ENCODE measurements at regions not wholly inside any gene's neighbourhood (a gene's known extent, or its start where the extent isn't known, plus 50 kb on each side); places are given as distances from the start of the nearest gene placed in this dataset.
"Not testable (repeated sequence)": the region's sequence is repeated elsewhere in the genome, so short reads cannot be mapped to it uniquely, and the experiment has no call there.

DNA sequence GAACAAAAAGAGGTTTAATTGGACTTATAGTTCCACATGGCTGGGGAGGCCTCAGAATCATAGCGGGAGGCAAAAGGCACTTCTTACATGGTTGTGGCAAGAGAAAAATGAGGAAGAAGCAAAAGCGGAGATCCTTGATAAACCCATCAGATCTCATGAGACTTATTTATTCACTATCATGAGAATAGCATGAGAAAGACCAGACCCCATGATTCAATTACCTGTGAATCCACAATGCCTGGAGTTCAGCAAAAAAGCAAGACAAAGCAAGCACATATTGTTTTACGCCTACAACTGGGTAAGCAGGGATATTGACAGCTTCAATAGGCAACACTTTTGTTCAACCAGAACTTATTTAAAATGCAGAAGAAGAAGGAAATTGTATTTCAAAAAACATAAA, 218.2 kb downstream of the RPL10L start:
- Histone ChIP-seq H3K4me1 (no peaks in the 10 kb centered on the region), H3K9me3 (no peaks in the 10 kb centered on the region), H3K27ac (no peak overlapping the region), H3K4me3 (no peak overlapping the region), H3K27me3 (no peaks in the 10 kb centered on the region), H3K36me3 (no peaks in the 10 kb centered on the region)
- intact Hi-C loops (cut with DNase I) = no loop called here
- DNase-seq = no peak
- TF ChIP-seq, protein P1, sequence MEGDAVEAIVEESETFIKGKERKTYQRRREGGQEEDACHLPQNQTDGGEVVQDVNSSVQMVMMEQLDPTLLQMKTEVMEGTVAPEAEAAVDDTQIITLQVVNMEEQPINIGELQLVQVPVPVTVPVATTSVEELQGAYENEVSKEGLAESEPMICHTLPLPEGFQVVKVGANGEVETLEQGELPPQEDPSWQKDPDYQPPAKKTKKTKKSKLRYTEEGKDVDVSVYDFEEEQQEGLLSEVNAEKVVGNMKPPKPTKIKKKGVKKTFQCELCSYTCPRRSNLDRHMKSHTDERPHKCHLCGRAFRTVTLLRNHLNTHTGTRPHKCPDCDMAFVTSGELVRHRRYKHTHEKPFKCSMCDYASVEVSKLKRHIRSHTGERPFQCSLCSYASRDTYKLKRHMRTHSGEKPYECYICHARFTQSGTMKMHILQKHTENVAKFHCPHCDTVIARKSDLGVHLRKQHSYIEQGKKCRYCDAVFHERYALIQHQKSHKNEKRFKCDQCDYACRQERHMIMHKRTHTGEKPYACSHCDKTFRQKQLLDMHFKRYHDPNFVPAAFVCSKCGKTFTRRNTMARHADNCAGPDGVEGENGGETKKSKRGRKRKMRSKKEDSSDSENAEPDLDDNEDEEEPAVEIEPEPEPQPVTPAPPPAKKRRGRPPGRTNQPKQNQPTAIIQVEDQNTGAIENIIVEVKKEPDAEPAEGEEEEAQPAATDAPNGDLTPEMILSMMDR (IDR thresholded peaks at IDR 0.05) = no peak
- no peak for ATAC-seq

DNA sequence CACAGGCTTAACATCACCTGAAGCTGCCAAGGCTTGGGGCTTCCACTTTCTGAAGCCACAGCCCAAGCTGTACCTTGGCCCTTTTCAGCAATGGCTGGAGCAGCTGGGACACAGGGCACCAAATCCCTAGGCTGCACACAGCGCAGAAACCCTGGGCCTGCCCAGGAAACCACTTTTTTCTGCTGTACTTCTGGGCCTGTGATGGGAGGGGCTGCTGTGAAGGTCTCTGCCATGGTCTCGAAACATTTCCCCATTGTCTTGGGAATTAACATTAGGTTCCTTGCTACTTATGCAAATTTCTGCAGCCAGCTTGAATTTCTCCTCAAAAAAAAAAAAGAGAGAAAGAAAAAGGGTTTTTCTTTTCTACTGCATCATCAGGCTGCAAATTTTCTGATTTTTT, 219.1 kb downstream of the RPL10L start:
- TF ChIP-seq, protein P1 (IDR thresholded peaks at IDR 0.05) = no peak
- no peak overlapping the region for H3K27ac ChIP-seq
- no peaks in the 10 kb centered on the region for H3K9me3 ChIP-seq
- DNase-seq (no peak), ATAC-seq (no peak)
- H3K4me3 ChIP-seq = no peak overlapping the region
- intact Hi-C loops (cut with DNase I) = no loop called here
- no peaks in the 10 kb centered on the region for H3K36me3 ChIP-seq
- H3K27me3 ChIP-seq = no peaks in the 10 kb centered on the region
- no peaks in the 10 kb centered on the region for H3K4me1 ChIP-seq

DNA sequence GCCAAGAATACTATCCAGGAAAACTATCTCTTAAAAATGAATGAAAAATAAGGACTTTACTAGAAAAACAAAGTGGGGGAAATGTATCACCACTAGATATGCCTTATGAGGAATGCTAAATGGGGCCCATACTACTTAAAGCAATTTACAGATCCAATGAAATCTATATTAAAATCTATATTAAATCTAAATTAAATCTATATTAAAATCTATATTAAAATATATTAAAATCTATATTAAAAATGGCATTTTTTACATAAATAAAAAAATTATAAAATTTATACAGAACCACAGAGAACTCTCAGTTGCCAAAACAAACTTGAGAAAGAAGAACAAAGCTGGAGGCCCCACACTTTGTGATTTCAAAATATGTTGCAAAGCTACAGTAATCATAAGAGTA, 234.5 kb downstream of the RPL10L start:
- intact Hi-C loops (cut with DNase I) = no loop called here
- no peak for DNase-seq
- no peaks in the 10 kb centered on the region for H3K27me3 ChIP-seq
- no peaks in the 10 kb centered on the region for H3K36me3 ChIP-seq
- no peak overlapping the region for H3K27ac ChIP-seq
- H3K4me1 ChIP-seq = no peaks in the 10 kb centered on the region
- no peak overlapping the region for H3K4me3 ChIP-seq
- TF ChIP-seq, protein P1 (IDR thresholded peaks at IDR 0.05) = no peak
- H3K9me3 ChIP-seq = no peaks in the 10 kb centered on the region
- no peak for ATAC-seq

DNA sequence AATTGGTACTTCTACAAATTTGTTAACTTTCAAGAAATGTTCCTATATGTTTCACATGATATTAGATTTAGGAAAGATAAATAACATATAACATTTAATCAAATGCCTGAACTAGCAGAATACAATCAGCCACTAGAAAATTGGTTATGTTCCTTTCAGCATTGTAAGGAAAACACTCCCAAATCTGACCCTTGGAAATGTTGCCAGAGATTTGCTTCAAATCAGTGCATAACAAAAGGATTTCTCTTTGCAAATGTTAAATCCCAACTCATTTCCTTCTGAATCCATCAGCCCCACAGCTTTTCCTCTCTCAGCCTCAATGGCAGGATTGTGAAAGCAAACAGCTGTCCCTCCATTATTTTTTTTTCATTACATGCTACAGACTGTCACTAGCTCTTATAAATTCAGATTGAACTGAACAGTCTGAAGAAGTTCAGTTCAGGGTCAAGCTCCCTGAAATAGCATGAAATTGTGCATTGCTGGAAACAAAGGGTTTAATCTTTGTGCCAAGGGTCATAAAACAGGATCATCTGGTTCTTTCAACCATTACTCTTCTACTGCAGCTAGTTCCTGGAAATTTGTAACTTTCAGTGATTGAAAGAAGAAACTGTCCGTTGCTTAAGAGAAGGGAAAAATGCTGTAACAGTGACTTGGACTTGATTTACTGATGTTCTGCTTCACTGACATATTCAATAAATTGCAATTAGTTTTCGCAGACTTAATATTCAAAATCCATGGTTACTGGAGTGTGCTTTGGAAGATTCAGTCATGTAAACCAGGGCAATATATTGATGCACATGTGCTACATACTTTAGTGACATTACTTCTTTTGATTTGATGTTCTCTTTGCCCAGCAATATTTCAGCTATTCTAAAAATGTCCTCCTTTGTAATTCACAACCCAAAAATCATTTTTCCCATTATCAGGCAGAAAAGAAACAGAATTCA, 246.4 kb downstream of the RPL10L start:
- ATAC-seq (no peak), DNase-seq (no peak)
- intact Hi-C loops (cut with DNase I) = no loop called here
- Histone ChIP-seq H3K9me3 (no peaks in the 10 kb centered on the region), H3K27me3 (no peaks in the 10 kb centered on the region), H3K27ac (no peak overlapping the region), H3K36me3 (no peaks in the 10 kb centered on the region), H3K4me3 (no peak overlapping the region), H3K4me1 (no peaks in the 10 kb centered on the region)
- TF ChIP-seq, protein P1 (IDR thresholded peaks at IDR 0.05) = no peak

DNA sequence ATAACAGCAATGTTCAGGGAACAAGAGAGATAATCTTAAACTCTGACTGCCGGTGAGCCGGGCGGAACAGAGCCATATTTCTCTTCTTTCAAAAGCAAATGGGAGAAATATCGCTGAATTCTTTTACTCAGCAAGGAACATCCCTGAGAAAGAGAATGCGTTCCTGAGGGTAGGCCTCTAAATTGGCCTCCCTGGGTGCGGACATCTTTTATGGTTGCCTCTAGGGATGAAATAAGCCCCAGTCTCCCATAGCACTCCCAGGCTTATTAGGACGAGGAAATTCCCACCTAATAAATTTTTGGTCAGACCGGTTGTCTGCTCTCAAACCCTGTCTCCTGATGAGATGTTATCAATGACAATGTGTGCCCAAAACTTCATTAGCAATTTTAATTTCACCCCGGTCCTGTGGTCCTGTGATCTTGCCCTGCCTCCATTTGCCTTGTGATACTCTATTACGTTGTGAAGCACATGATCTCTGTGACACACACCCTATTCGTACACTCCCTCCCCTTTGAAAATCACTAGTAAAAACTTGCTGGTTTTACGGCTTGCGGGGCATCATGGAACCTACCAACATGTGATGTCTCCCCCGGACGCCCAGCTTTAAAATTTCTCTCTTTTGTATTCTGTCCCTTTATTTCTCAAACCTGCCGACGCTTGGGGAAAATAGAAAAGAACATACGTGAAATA, 249.4 kb downstream of the RPL10L start:
- H3K36me3 ChIP-seq; H3K9me3 ChIP-seq; ATAC-seq; DNase-seq; H3K27me3 ChIP-seq; H3K4me3 ChIP-seq; intact Hi-C loops (cut with DNase I); H3K4me1 ChIP-seq; H3K27ac ChIP-seq: not testable (repeated sequence)

DNA sequence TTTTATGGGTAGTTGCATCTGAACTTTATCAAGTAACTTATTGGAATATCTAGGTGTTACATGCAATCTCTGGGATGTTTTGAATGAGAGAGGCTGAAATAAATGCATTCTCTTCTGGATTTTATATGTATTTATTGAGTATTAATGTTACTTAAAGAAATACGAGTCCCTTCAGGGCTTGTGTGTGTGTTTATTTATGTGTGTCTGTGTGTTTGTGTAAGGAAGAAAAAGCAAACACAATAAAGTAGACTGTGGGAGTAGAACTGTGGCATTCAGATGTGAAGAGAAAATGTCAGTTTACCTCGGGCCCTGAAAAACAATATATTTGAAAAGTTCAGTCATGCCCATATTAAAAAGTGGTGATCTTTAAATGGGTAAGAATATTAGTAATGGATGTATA, 250.5 kb downstream of the RPL10L start:
- TF ChIP-seq, protein P1 (IDR thresholded peaks at IDR 0.05) = no peak

More for the DNA sequence above, 250.5 kb downstream of the RPL10L start:
- no peaks in the 10 kb centered on the region for H3K27me3 ChIP-seq
- ATAC-seq (no peak), DNase-seq (no peak)
- H3K4me3 ChIP-seq = no peak overlapping the region
- no peaks in the 10 kb centered on the region for H3K9me3 ChIP-seq
- no peaks in the 10 kb centered on the region for H3K36me3 ChIP-seq
- intact Hi-C loops (cut with DNase I) = no loop called here
- H3K27ac ChIP-seq = no peak overlapping the region
- no peaks in the 10 kb centered on the region for H3K4me1 ChIP-seq
